Liver (tissue), 8 donors: ENCODE measurements at regions not wholly inside any gene's neighbourhood (a gene's known extent, or its start where the extent isn't known, plus 50 kb on each side); places are given as distances from the start of the nearest gene placed in this dataset.

Experiments used
- DNase-seq: peaks from one replicate; pipeline ENCODE4 v3.0.0-alpha.2; 2017; ENCODE audit warnings: low spot score
- H3K27ac ChIP-seq, 2 donors: one replicate each; pipeline ENCODE4 v1.7.0; 2013; ENCODE audit warnings: inconsistent platforms in 2 of 2, low read length in 2 of 2, control low read depth in 1 of 2, low read depth in 1 of 2, mild to moderate bottlenecking in 1 of 2
- H3K27me3 ChIP-seq, 4 donors: one replicate each; pipeline versions ENCODE4 v1.6.1 to v1.7.0; 2013; ENCODE audit warnings: low read length in 3 of 4, inconsistent platforms in 1 of 4, mild to moderate bottlenecking in 1 of 4, moderate library complexity in 1 of 4; ENCODE audit not compliant: control insufficient read depth in 4 of 4, insufficient read depth in 4 of 4
- H3K36me3 ChIP-seq, 4 donors: one replicate each; pipeline versions ENCODE4 v1.6.1 to v1.7.0; 2013; ENCODE audit warnings: low read length in 3 of 4, mild to moderate bottlenecking in 3 of 4, low read depth in 1 of 4, moderate library complexity in 1 of 4; ENCODE audit not compliant: control insufficient read depth in 4 of 4, insufficient read depth in 3 of 4
- H3K4me1 ChIP-seq, 4 donors: one replicate each; pipeline versions ENCODE4 v1.6.1 to v1.7.0; 2013; ENCODE audit warnings: low read length in 3 of 4, mild to moderate bottlenecking in 3 of 4, moderate library complexity in 1 of 4; ENCODE audit not compliant: control insufficient read depth in 4 of 4, insufficient read depth in 4 of 4
- H3K4me3 ChIP-seq, 3 donors: one replicate each; pipeline versions ENCODE4 v1.6.1 to v1.7.0; 2013; ENCODE audit warnings: low read length in 3 of 3, control low read depth in 1 of 3, low read depth in 1 of 3, mild to moderate bottlenecking in 1 of 3
- H3K9ac ChIP-seq, 2 donors: one replicate each; pipeline ENCODE4 v1.7.0; 2013; ENCODE audit warnings: low read length in 2 of 2, mild to moderate bottlenecking in 2 of 2, moderate library complexity in 2 of 2, control low read depth in 1 of 2, low read depth in 1 of 2
- H3K9me3 ChIP-seq, 4 donors: one replicate each; pipeline versions ENCODE4 v1.6.1 to v1.7.0; 2013; ENCODE audit warnings: low read length in 3 of 4; ENCODE audit not compliant: control insufficient read depth in 4 of 4
- ATF3 ChIP-seq: IDR thresholded peaks from 2 replicates; pipeline ENCODE4 v1.6.1; 2016; ENCODE audit warnings: antibody characterized with exemption
- EGR1 ChIP-seq, 2 donors: IDR thresholded peaks; 2 replicates each; pipeline ENCODE4 v1.6.1; 2016 to 2018; ENCODE audit warnings: antibody characterized with exemption in 2 of 2, low read depth in 2 of 2
- FOXA1 ChIP-seq: IDR thresholded peaks from 2 replicates; pipeline ENCODE4 v1.6.1; 2016; ENCODE audit warnings: antibody characterized with exemption
- FOXA2 ChIP-seq: IDR thresholded peaks from 2 replicates; pipeline ENCODE4 v1.6.1; 2016; ENCODE audit warnings: antibody characterized with exemption
- GABPA ChIP-seq, 2 donors: IDR thresholded peaks in 1 of 2; conservative IDR thresholded peaks in 1 of 2; 2 replicates each; pipeline ENCODE4 v1.6.1; 2016; ENCODE audit warnings: antibody characterized with exemption in 2 of 2, mild to moderate bottlenecking in 1 of 2, moderate library complexity in 1 of 2
- HNF4A ChIP-seq, 2 donors: conservative IDR thresholded peaks; 2 replicates each; pipeline ENCODE4 v1.6.1; 2016; ENCODE audit warnings: antibody characterized with exemption in 2 of 2, mild to moderate bottlenecking in 2 of 2
- HNF4G ChIP-seq: IDR thresholded peaks from 2 replicates; pipeline ENCODE4 v1.6.1; 2016; ENCODE audit warnings: antibody characterized with exemption
- JUND ChIP-seq, 2 donors: IDR thresholded peaks; 2 replicates each; pipeline ENCODE4 v1.6.1; 2016; ENCODE audit warnings: antibody characterized with exemption in 2 of 2
- NR2F2 ChIP-seq: IDR thresholded peaks from 2 replicates; pipeline ENCODE4 v1.6.1; 2016; ENCODE audit warnings: antibody characterized with exemption
- RAD21 ChIP-seq, 2 donors: IDR thresholded peaks; 2 replicates each; pipeline ENCODE4 v1.6.1; 2016; ENCODE audit warnings: antibody characterized with exemption in 2 of 2, mild to moderate bottlenecking in 2 of 2
- REST ChIP-seq: IDR thresholded peaks from 2 replicates; pipeline ENCODE4 v1.6.1; 2016; ENCODE audit warnings: antibody characterized with exemption, mild to moderate bottlenecking
- RXRA ChIP-seq, 2 donors: IDR thresholded peaks; 2 replicates each; pipeline ENCODE4 v1.6.1; 2017 to 2018; ENCODE audit warnings: antibody characterized with exemption in 2 of 2, mild to moderate bottlenecking in 1 of 2
- SP1 ChIP-seq: IDR thresholded peaks from 2 replicates; pipeline ENCODE4 v1.6.1; 2018; ENCODE audit warnings: antibody characterized with exemption, mild to moderate bottlenecking
- TAF1 ChIP-seq: conservative IDR thresholded peaks from 2 replicates; pipeline ENCODE4 v1.6.1; 2016; ENCODE audit warnings: antibody characterized with exemption, mild to moderate bottlenecking
- YY1 ChIP-seq: IDR thresholded peaks from 2 replicates; pipeline ENCODE4 v1.6.1; 2016; ENCODE audit warnings: antibody characterized with exemption, mild to moderate bottlenecking
- ZBTB33 ChIP-seq: IDR thresholded peaks from 2 replicates; pipeline ENCODE4 v1.6.1; 2016; ENCODE audit warnings: antibody characterized with exemption
- WGBS: extraction: QIAGEN DNeasy Blood & Tissue Kit; methylation state at CpG from one replicate; pipeline ENCODE4 v1.1.7; 2013; 5-methylcytosine and 5-hydroxymethylcytosine counted together
- TF ChIP-seq, protein P1 (sequence below): IDR thresholded peaks from 2 replicates; pipeline ENCODE4 v1.6.1; 2016; ENCODE audit warnings: antibody characterized with exemption
- TF ChIP-seq, protein P2 (sequence below): fragments of 150-350 bp; IDR thresholded peaks from 2 replicates; pipeline ENCODE4 v1.5.1; 2017; ENCODE audit warnings: improper control_type of control experiment, low read depth, low read length; ENCODE audit not compliant: missing input control
- donor health status: healthy.
- donor health status: healthy.
- donor health status: healthy.
- donor health status: healthy.
- donor health status: healthy.

DNA sequence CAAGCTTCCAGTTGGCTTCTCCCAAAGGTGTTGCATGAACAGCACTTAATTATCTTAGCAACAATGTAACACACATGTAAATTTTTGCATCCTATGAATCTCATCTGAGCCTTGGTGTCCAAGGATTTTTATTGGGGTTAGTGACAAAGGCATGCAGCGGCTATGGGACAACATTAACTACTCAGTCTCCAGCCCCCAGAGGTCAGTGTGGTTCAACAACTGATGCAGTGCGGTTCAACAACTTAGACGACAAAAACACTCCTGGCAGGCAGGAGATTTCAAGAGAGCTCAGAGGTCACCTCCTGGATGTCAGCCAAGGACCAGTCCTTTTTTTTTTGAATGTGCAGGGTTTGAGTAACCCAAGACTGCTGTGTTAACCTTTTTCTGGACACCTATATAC is 77.5 kb upstream of the HMCN1 start:
- Histone ChIP-seq H3K36me3 (no peaks in the 10 kb centered on the region), H3K27ac (no peak overlapping the region), H3K27me3 (no peaks in the 10 kb centered on the region), H3K4me3 (no peak overlapping the region), H3K9ac (no peak overlapping the region), H3K4me1 (no peaks in the 10 kb centered on the region), H3K9me3 (peaks cover 0 to 2% (median 0%) of the 10 kb centered on the region in 4 donors)
- TF ChIP-seq YY1 (no peak), RAD21 (IDR thresholded peaks at IDR 0.05) (no peak), SP1 (no peak), GABPA (IDR thresholded peaks at IDR 0.05 in 1 of 2, conservative IDR thresholded peaks at IDR 0.05 in 1 of 2) (no peak), HNF4G (no peak), HNF4A (conservative IDR thresholded peaks at IDR 0.05) (no peak), FOXA2 (no peak), ZBTB33 (no peak), JUND (IDR thresholded peaks at IDR 0.05) (no peak)
- TF ChIP-seq, protein P1, sequence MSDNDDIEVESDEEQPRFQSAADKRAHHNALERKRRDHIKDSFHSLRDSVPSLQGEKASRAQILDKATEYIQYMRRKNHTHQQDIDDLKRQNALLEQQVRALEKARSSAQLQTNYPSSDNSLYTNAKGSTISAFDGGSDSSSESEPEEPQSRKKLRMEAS, result no peak
- 76% methylated on average over 3 of the region's 3 CpGs for WGBS
- DNase-seq, result no peak

- no peak overlapping the region for H3K27ac ChIP-seq
Measured at GRCh38 chr1:185654952-185655314, 79.3 kb upstream of the HMCN1 start.

More at GRCh38 chr1:185654952-185655314, 79.3 kb upstream of the HMCN1 start:
- Histone ChIP-seq H3K36me3 (no peaks in the 10 kb centered on the region), H3K27me3 (no peaks in the 10 kb centered on the region), H3K9me3 (peaks cover 0 to 2% (median 0%) of the 10 kb centered on the region in 4 donors), H3K4me3 (no peak overlapping the region), H3K4me1 (no peaks in the 10 kb centered on the region), H3K9ac (no peak overlapping the region)
- no peak for TF ChIP-seq FOXA2
- TF ChIP-seq ATF3, result no peak
- TF ChIP-seq EGR1 (IDR thresholded peaks at IDR 0.05; ENCODE audit: low read depth in 2 of 2), result no peak
- TF ChIP-seq GABPA (IDR thresholded peaks at IDR 0.05 in 1 of 2, conservative IDR thresholded peaks at IDR 0.05 in 1 of 2), result no peak
- TF ChIP-seq FOXA1, result no peak
- no peak for TF ChIP-seq YY1
- no peak for TF ChIP-seq JUND (IDR thresholded peaks at IDR 0.05)
- no peak for TF ChIP-seq ZBTB33
- TF ChIP-seq RAD21 (IDR thresholded peaks at IDR 0.05), result no peak
- TF ChIP-seq NR2F2, result no peak
- no peak for TF ChIP-seq RXRA (IDR thresholded peaks at IDR 0.05)
- TF ChIP-seq, protein P1, result no peak
- TF ChIP-seq REST, result no peak
- TF ChIP-seq, protein P2, sequence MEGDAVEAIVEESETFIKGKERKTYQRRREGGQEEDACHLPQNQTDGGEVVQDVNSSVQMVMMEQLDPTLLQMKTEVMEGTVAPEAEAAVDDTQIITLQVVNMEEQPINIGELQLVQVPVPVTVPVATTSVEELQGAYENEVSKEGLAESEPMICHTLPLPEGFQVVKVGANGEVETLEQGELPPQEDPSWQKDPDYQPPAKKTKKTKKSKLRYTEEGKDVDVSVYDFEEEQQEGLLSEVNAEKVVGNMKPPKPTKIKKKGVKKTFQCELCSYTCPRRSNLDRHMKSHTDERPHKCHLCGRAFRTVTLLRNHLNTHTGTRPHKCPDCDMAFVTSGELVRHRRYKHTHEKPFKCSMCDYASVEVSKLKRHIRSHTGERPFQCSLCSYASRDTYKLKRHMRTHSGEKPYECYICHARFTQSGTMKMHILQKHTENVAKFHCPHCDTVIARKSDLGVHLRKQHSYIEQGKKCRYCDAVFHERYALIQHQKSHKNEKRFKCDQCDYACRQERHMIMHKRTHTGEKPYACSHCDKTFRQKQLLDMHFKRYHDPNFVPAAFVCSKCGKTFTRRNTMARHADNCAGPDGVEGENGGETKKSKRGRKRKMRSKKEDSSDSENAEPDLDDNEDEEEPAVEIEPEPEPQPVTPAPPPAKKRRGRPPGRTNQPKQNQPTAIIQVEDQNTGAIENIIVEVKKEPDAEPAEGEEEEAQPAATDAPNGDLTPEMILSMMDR, result no peak
- no peak for TF ChIP-seq HNF4G
- no peak for TF ChIP-seq SP1
- TF ChIP-seq TAF1, result no peak
- DNase-seq, result no peak
